Epidermal melanocyte (primary cell): ENCODE measurements at regions not wholly inside any gene's neighbourhood (a gene's known extent, or its start where the extent isn't known, plus 50 kb on each side); places are given as distances from the start of the nearest gene placed in this dataset.

Experiments used
- DNase-seq: peaks from one replicate; pipeline ENCODE4 v3.0.0; 2011; ENCODE audit warnings: low spot score; ENCODE audit not compliant: insufficient read length

DNA sequence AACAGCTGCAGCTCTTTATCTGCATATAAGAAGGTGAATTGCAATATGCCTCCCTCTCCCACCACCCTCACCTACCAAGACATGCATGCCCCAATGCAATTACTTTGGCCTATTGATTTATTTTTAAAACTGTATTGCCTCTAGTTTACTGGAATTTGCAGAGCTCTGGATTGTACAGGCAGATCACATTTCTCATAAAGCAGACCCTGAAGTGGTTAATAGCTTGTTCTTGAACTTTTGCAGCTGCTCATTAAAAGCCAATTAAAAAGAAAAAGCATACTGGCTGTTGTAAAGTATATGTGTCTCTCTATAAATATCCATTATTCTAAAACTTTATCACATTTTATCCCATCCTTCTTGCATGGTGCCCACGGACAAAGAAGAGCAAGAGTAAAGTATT lies 221.5 kb upstream of the TOPAZ1 start:
- DNase-seq = no peak

DNA sequence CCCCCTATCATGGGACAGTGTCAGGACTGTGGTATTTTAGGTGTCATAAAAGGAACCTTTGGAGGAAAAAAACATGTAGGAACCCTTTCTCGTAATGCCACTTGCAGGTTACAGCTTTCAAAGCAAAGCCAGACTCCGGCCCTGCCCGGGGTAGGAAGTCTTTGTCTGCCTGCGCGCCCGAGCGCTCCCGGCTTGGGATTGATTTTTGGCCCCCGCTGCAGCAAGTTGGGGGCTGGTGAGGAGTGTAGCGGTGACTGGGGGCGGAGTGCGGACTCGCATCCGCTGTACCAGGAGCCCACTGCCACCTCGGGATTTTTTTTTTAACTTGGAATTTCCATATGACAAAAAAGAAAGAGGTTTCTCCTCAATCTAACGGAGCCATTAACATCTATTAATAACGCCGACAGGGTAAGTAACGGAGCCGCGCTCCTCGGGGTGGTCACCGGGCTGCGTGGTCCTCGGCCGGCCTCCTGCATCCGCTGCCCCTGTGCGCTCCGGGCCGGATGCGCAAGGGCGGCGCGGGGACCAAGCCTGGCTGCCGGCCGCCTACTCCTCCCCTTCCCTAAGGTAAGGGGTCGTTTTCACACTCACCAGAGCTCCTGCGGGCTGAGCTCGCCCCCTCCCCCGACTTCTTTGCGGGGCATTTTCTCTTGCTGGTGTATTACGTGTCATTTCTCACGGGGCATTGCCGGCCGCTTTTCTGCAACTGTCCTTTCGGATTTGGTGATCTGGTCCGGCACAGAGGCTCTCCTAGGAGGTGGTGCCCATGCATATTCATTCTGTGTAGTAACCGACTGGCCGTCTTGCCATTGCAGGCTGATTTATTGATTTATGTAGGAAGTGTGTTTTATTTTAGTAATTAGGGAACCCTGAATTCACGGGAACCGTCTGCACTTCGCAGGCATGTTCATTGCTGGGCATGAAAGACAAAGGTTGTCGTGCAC lies 219.8 kb upstream of the TOPAZ1 start:
- no peak for DNase-seq

GRCh38 chr3:44023961-44024593 lies 217.6 kb upstream of the TOPAZ1 start:
- DNase-seq = no peak

DNA sequence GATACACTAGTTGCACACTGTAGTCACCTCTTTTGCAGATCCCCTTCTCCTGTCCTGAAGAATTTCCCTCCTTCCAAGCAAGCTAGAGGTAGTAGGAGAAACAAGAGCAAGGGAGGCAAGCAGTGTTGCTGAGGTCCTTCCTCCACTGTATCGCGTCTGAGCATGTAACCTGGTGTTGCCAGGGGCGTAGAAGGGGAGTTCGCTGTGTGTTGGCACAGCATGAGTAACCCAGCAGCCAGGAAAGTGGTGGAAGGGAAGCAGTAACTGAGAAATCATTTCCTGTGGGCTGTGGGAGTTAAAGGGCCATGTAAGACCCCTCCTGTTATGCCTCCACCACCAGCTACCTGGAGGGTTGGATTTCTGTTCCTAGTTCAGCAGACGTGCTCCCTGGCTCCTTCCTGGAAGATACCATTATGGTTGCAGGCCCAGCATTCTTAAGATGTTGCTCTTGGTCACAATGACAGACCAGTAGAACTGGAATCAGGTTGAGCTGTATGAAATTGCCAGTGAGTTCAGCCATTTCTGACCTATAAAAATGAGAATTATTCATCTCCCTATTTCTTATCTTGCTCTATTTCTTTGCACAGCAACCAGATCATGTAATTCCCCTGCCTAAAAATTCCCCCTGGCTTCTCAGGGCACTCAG lies 215.3 kb upstream of the TOPAZ1 start:
- DNase-seq = no peak

DNA sequence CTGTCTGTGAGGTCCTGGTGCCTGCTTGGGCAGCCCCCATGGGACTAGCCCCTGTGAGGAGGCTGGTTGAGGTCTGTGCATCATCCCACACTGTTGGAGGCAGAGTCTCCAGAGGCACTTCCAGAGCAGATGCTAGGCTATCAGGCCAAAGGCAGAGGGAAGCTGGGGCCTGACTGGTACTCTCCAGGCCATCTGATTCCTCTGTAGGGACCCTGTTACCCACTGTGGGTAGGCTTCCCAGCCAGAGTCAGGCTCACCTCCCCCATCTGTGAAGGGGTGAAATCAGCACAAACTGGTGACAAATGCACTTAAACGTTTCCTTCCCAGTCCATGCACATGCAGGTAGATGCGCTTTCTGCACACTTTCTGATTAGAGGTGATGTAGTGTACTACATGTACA lies 212.6 kb upstream of the TOPAZ1 start:
- DNase-seq = no peak

DNA sequence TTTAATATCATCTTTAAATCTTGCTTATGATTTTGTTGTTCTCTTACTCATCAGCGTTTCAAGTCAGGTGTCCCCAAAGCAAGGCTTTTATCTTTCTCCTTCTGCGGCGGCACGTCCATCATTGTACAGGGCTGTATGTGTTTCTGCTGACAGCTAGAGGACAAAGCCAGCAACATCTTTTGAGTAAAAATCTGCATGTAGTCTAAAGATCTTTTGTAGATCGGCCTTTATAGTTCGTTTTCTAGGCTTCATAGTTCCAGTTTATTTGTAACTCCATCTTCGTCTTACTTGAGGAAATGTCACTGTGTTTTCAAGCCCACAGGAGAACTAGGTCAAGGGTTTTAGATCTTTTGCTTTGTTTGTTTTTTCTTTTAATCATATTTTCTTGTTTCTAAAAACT lies 211.4 kb upstream of the TOPAZ1 start:
- DNase-seq = no peak

DNA sequence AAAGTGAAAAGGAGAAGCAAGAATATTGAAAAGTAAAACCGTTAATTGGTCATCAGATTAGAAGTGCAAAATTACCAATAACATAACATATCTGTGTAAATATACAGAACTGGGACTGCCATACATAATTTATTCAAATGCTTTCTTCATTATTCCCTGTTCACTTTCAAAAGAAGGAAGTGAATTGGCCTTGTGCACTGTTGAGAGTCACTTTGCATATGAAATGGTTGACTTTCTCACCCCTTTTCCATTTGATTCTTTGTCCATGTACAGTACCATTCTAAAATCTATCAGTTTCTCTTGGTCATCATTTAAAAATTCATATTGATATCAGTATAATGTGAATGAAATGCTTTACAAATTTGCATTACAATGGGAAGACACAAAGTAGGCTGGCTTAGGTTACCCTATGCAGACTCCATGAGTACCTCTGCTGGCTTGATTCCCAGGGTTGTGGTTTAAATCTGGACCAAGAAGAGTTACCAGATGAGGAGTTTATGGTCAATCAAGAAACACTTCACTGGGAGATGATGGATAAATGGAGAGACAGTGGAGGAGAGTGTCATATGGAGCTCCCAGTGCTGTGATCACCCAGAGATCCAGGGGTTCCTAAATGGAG lies 210.9 kb upstream of the TOPAZ1 start:
- DNase-seq = no peak

GRCh38 chr3:44031387-44032380 lies 210.0 kb upstream of the TOPAZ1 start:
- DNase-seq = no peak

DNA sequence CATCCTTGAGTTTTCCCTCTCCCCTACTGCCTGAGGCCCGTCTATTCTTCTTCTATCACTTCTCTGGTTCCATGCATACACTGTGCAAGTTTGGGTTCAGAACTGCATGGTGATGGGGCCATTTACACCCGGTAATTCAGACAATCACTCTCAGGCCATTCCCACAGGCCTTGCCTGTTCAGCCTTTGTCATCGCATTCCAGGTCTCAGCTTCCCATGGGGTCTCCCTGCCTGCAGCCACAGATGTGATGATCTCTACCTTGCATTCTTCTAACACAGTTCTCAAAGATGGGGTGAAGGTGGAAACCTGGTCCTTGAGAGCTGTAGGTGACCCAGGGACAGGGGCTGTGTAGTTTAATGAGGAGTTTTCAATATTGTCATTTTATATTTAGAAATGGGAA lies 209.2 kb upstream of the TOPAZ1 start:
- no peak for DNase-seq

DNA sequence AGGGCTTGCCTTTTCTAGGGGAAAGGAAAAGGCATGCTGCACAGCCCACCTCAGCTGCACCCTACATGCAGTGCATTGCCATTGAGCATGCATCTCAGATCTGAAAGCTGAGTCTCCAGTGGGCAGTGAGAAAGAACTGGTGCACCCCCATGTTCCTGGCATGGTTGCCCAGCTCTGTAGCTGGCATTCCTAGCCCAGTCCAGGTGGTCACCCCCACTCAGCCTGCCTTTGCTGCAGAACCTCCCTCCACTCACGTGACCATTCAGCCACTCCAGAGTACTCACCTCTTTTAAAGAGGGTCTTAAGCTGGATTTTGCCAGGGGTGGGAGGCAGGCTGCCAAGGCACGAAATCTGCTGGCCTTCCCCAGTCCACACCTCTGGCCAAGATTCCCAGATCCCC lies 208.6 kb upstream of the TOPAZ1 start:
- DNase-seq = no peak

- DNase-seq = no peak
Measured at GRCh38 chr3:44036850-44037249, 204.8 kb upstream of the TOPAZ1 start.

GRCh38 chr3:44039006-44039405 lies 202.7 kb upstream of the TOPAZ1 start:
- no peak for DNase-seq

DNA sequence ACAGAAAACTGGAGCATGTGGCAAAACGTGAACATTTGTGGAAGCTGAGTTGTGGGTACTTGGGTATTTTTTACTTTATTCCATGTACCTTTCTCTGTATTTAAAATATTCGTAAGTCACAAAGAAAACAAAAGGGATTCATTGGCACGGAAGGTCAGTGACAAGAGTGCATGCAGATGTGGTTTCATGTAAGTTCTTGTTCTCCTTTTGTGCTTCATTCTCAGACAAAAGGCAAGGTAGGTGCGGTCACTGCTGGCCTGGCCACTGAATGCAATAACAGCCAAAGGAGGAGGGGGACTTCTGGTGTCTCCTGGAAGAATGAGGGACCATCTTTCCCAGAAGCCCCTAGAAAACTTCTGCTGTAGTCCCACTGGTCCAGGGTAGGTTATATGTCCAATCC lies 200.0 kb upstream of the TOPAZ1 start:
- no peak for DNase-seq

DNA sequence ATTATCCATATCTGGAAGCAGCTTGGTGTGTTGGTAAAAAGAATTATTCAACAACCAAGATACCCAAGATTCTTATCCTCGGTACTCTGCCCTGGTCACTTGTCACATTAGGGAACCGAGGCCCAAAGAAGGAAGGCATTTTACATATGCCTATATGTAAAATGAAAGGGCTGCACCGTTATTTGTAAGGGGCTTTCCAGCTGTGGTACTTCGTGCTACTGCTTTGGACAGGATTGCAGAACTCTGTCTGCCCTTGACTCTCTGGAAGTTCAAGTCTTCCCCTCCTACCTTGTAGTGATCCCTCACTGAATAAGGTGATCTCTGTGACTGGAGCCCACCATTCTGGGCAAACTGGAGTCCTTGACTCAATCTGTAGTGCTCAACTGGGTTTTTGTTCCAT lies 198.9 kb upstream of the TOPAZ1 start:
- no peak for DNase-seq

DNA sequence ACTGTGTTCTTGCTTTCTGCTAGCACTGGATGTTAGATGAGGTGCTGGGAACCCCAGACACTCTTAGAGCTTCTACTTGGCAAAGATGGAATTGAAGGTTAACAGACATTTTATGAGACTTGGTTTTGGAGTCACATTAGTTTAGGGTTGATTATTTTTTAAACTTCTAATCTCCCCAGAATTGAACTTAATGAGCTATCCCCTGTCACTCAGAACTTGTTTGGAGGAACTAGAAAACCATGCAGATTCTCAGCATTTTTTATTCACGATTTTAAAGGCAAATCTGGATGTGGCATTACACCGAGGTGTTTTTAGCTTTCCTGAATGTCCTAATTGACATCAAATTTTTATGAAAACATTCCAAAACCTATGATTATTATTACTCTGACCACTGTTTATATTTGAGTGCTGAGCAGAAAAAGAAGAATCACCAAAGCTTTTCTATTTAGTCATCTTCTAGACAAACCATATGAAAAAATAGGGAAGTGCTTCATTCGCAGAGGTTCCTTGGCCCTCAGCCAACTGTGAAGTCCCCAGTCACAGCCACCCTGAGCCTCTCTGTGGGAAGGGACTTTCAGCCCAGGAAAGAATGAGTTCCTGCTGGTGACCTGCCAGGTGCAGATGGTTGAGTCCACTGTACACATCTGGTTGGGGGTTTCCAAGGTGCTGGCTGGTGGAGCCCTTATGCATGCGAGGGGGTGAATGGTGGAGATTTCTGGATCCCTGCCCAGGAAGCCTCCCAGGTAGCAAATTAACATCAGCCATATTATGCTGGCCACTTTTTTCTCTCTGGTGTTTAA lies 196.0 kb upstream of the TOPAZ1 start:
- DNase-seq = no peak

DNA sequence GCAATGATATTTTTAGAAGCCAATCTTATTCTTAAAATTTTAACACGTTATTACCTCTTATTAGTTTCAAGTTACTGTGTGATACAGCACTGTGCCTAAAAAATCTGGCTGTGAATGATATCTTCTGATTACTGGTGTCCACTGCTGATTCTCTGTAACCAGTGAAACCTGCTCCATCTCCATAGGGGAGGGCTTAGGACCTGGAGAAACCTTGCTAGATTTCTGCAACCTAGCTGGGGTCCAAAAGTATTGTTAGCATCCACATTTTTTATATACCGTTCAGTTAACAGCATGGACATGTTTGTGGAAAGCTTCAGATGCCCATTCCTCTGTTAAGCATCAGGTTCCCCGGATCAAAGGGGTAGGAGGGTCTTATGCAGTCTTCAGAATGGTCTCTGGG lies 193.9 kb upstream of the TOPAZ1 start:
- no peak for DNase-seq

DNA sequence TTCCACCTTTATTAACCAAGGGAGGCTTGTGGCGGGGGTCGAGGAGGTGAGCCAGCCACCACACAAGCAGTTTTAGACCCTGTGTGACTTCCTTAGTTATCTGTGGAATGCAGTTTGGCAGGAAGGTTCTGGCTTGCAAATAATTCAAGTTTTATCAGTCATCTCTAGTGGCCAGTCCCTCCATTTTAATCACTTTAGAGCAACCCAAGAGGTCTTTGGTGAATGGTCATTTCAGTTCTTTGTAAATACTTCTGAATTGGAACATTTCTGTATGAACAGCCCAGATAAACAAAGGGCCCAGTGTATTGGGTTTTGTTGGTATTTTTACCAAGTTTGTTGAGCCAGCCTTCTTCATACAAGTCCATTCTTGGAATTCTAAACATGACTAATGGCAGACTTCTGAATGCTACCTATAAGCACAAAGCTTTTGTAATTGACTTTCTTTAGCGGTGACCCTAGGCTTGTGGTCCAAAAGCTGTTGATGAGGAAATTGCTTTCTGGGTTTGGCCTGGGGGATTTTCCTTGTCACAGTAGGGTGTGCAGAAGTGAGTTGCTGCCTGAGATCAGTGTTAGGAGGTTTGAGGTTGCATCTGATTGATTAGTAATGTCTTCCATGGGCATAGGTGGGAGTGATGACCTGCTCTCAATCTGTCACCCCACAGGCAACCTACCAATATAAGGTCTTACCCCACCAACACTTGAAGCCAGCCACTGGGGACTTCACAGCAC lies 193.3 kb upstream of the TOPAZ1 start:
- peak; percentile 65 for DNase-seq

DNA sequence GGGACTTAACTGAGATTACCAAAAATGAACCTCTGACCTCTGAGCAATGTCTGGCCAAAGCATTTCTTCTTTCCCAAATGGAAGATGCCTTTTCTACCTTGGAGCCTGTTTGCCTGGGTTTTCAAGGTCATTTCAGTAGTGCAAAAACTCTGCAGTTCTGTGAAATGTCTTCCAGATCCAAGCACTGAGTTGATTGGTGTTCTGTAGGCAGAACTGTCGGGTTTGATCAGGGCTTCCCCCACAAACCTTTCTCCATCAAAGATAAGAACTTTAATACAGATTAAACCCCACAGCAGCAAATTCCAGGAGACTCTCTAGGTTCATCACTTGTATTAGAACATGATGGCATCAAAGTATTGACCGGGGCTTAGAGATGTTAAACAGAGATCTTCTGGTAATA lies 192.7 kb upstream of the TOPAZ1 start:
- DNase-seq = no peak

DNA sequence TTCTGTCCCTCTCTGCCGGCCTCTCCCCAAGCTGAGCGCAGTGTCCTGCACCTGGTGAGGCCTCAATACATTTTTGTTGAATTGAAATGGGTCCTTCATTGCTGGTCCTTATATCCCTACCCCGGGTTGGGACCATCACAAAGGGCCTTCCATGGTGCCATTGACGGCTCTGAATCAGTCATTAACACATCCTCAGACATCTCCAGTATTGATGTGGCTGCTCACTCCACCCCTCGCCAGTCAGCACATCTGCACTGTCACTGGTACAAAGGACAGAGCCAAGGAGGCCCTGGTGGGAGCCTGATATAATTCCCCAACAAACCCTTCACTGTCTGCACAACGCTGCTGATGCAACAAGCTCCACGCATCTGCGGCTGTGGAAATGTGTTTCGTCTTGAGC lies 191.6 kb upstream of the TOPAZ1 start:
- no peak for DNase-seq
